Sigmoid colon (tissue), 3 donors: ENCODE measurements at regions not wholly inside any gene's neighbourhood (a gene's known extent, or its start where the extent isn't known, plus 50 kb on each side); places are given as distances from the start of the nearest gene placed in this dataset.

ENCODE experiments used
- POLR2A ChIP-seq, 2 donors: fragments of 450-650 bp; IDR thresholded peaks; one replicate each; pipeline ENCODE4 v1.6.1; 2016; ENCODE audit warnings: antibody characterized with exemption in 2 of 2, mild to moderate bottlenecking in 2 of 2, moderate library complexity in 2 of 2
- TF ChIP-seq, protein P1 (sequence below), 4 experiments: fragments of 450-650 bp in 3 of 4; fragments of 200-600 bp in 1 of 4; IDR thresholded peaks; one replicate each; pipeline ENCODE4 v1.5.1; 2016 to 2019; ENCODE audit warnings: antibody characterized with exemption in 4 of 4, mild to moderate bottlenecking in 3 of 4, moderate library complexity in 2 of 4

DNA sequence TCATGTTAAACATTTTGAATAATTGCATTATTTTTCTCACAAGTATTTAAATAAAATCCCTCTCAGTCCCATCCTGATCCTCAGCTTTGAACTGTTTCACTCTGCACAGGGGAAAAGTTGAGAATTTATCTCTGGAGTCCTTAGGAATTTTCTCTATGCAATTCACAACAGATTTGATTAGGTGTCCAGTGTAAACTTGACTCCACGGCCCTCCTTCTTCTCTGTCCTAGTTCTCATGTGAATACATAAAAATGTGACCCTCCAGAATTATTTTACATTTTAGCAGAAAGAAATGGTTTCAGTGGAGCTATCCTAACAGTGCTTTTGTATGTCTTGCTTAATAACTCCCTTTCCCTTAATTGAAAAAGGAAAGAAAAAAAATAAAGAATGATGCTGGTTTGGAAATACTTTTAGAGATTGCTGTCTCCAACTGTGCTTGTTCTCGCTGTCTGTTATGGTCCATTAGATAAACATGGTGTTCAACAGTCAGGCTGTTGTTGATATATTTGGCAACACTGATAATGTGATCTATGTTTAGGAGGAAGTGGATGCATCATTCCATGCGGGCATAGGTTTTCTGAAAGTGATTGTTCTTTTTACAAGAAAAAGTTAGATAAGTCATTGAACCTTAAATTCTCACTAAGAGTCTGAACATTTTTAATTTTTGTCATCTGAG, 599.4 kb upstream of the CITED2 start:
- no peak for TF ChIP-seq POLR2A (IDR thresholded peaks at IDR 0.05)
- TF ChIP-seq, protein P1, sequence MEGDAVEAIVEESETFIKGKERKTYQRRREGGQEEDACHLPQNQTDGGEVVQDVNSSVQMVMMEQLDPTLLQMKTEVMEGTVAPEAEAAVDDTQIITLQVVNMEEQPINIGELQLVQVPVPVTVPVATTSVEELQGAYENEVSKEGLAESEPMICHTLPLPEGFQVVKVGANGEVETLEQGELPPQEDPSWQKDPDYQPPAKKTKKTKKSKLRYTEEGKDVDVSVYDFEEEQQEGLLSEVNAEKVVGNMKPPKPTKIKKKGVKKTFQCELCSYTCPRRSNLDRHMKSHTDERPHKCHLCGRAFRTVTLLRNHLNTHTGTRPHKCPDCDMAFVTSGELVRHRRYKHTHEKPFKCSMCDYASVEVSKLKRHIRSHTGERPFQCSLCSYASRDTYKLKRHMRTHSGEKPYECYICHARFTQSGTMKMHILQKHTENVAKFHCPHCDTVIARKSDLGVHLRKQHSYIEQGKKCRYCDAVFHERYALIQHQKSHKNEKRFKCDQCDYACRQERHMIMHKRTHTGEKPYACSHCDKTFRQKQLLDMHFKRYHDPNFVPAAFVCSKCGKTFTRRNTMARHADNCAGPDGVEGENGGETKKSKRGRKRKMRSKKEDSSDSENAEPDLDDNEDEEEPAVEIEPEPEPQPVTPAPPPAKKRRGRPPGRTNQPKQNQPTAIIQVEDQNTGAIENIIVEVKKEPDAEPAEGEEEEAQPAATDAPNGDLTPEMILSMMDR (IDR thresholded peaks at IDR 0.05), result no peak
